GM23338 (cell line): ENCODE measurements at regions not wholly inside any gene's neighbourhood (a gene's known extent, or its start where the extent isn't known, plus 50 kb on each side); places are given as distances from the start of the nearest gene placed in this dataset.

Source experiments
- ATAC-seq: fragments of 200-7000 bp; cut with Tn5 transposase; 3 replicates; pipeline ENCODE4 v1.9.1; 2020
- DNase-seq: peaks from one replicate; pipeline ENCODE4 v3.0.0-alpha.2; 2015; ENCODE audit warnings: low spot score
- H2AFZ ChIP-seq: fragments of 200-600 bp; sonication (generic); 2 replicates; pipeline ENCODE4 v1.8.0; 2016; ENCODE audit warnings: antibody characterized with exemption, mild to moderate bottlenecking, moderate library complexity
- H3F3A ChIP-seq: fragments of 200-600 bp; sonication (generic); replicated peaks from 2 replicates; pipeline ENCODE4 v1.8.0; 2017; ENCODE audit warnings: antibody characterized with exemption, mixed run types, low read depth
- H3K27ac ChIP-seq: fragments of 200-600 bp; sonication (generic); 2 replicates; pipeline ENCODE4 v1.6.1; 2016; ENCODE audit warnings: low read depth
- H3K27me3 ChIP-seq: fragments of 200-600 bp; sonication (generic); 2 replicates; pipeline ENCODE4 v1.8.0; 2016; ENCODE audit warnings: mild to moderate bottlenecking, mixed run types, moderate library complexity; ENCODE audit not compliant: insufficient read depth
- H3K36me3 ChIP-seq: fragments of 200-600 bp; sonication (generic); 2 replicates; pipeline ENCODE4 v1.8.0; 2016; ENCODE audit warnings: mild to moderate bottlenecking; ENCODE audit not compliant: insufficient read depth
- H3K4me1 ChIP-seq: fragments of 200-600 bp; sonication (generic); 2 replicates; pipeline ENCODE4 v1.8.0; 2016; ENCODE audit warnings: mild to moderate bottlenecking, moderate library complexity; ENCODE audit not compliant: insufficient read depth
- H3K4me2 ChIP-seq: fragments of 200-600 bp; sonication (generic); 2 replicates; pipeline ENCODE4 v1.7.1; 2017; ENCODE audit warnings: mixed run types
- H3K4me3 ChIP-seq: fragments of 200-600 bp; sonication (generic); 2 replicates; pipeline ENCODE4 v1.6.1; 2016; ENCODE audit warnings: mixed run types
- H3K79me2 ChIP-seq: fragments of 200-600 bp; sonication (generic); replicated peaks from 2 replicates; pipeline ENCODE4 v1.8.0; 2017; ENCODE audit warnings: mild to moderate bottlenecking; ENCODE audit not compliant: insufficient read depth
- H3K9me2 ChIP-seq: fragments of 200-600 bp; sonication (generic); 2 replicates; pipeline ENCODE4 v1.8.0; 2017; ENCODE audit not compliant: insufficient read depth
- H4K20me1 ChIP-seq: fragments of 200-600 bp; sonication (generic); replicated peaks from 2 replicates; pipeline ENCODE4 v1.8.0; 2017; ENCODE audit warnings: mild to moderate bottlenecking; ENCODE audit not compliant: insufficient read depth
- H3K27ac Mint-ChIP-seq: 2 replicates; pipeline ENCODE4 v1.8.0; 2020; ENCODE audit warnings: inconsistent platforms, mild to moderate bottlenecking, moderate library complexity, mixed read lengths
- H3K27me3 Mint-ChIP-seq: 3 replicates; pipeline ENCODE4 v1.8.0; 2022; ENCODE audit warnings: low read depth, mild to moderate bottlenecking, moderate library complexity, mixed read lengths, inconsistent platforms; ENCODE audit not compliant: insufficient read depth, poor library complexity
- H3K36me3 Mint-ChIP-seq: 3 replicates; pipeline ENCODE4 v1.8.0; 2021; ENCODE audit warnings: low read depth, mild to moderate bottlenecking, inconsistent platforms, moderate library complexity, mixed read lengths
- H3K4me1 Mint-ChIP-seq: 3 replicates; pipeline ENCODE4 v1.8.0; 2020; ENCODE audit warnings: mild to moderate bottlenecking, inconsistent platforms, mixed read lengths
- H3K4me3 Mint-ChIP-seq: 3 replicates; pipeline ENCODE4 v1.8.0; 2021; ENCODE audit warnings: moderate library complexity, mild to moderate bottlenecking, inconsistent platforms, mixed read lengths
- H3K9me3 Mint-ChIP-seq: 3 replicates; pipeline ENCODE4 v1.8.0; 2020; ENCODE audit warnings: moderate library complexity, mild to moderate bottlenecking, inconsistent platforms, mixed read lengths
- CREB1 ChIP-seq: fragments of 250-450 bp; sonication (Bioruptor Pico); IDR thresholded peaks from 2 replicates; pipeline ENCODE4 v1.5.0; 2020; ENCODE audit warnings: low read depth, mild to moderate bottlenecking, moderate library complexity
- CTCF ChIP-seq, 2 experiments: fragments of 200-600 bp in 1 of 2; sonication (generic) in 1 of 2; conservative IDR thresholded peaks; 2 replicates each; pipeline versions ENCODE4 v1.5.1 to v1.6.1; 2016 to 2017; ENCODE audit warnings: antibody characterized with exemption in 2 of 2, low read depth in 2 of 2, mild to moderate bottlenecking in 2 of 2, moderate library complexity in 1 of 2
- ETS1 ChIP-seq: IDR thresholded peaks from 2 replicates; pipeline ENCODE4 v1.6.1; 2016; ENCODE audit warnings: antibody characterized with exemption
- EZH2 ChIP-seq: fragments of 200-600 bp; sonication (generic); IDR thresholded peaks from one replicate; pipeline ENCODE4 v1.8.0; 2017; ENCODE audit warnings: antibody characterized with exemption, mild to moderate bottlenecking, low read depth; ENCODE audit not compliant: unreplicated experiment
- EZH2phosphoT487 ChIP-seq: fragments of 200-600 bp; sonication (generic); IDR thresholded peaks from one replicate; pipeline ENCODE4 v1.8.1; 2018; ENCODE audit warnings: antibody characterized with exemption; ENCODE audit not compliant: unreplicated experiment
- JUNB ChIP-seq: IDR thresholded peaks from one replicate; pipeline ENCODE4 v1.6.1; 2016; ENCODE audit warnings: antibody characterized with exemption; ENCODE audit not compliant: unreplicated experiment
- NANOG ChIP-seq: IDR thresholded peaks from 2 replicates; pipeline ENCODE4 v1.6.1; 2016; ENCODE audit warnings: antibody characterized with exemption, borderline replicate concordance
- POLR2AphosphoS5 ChIP-seq: IDR thresholded peaks from 2 replicates; pipeline ENCODE4 v1.6.1; 2016; ENCODE audit warnings: antibody characterized with exemption, low read depth
- REST ChIP-seq: IDR thresholded peaks from one replicate; pipeline ENCODE4 v1.6.1; 2018; ENCODE audit warnings: antibody characterized with exemption; ENCODE audit not compliant: unreplicated experiment
- STAT1 ChIP-seq: IDR thresholded peaks from one replicate; pipeline ENCODE4 v1.6.1; 2016; ENCODE audit warnings: antibody characterized with exemption; ENCODE audit not compliant: unreplicated experiment
- ZNF114 ChIP-seq: fragments of 250-450 bp; sonication (Bioruptor Pico); IDR thresholded peaks from 2 replicates; pipeline ENCODE4 v1.5.0; 2020; ENCODE audit warnings: mild to moderate bottlenecking, moderate library complexity
- ZNF331 ChIP-seq: fragments of 250-450 bp; sonication (Bioruptor Pico); IDR thresholded peaks from 2 replicates; pipeline ENCODE4 v1.5.0; 2020; ENCODE audit warnings: low read depth, mild to moderate bottlenecking, moderate library complexity
- ZNF462 ChIP-seq: fragments of 250-450 bp; sonication (Bioruptor Pico); IDR thresholded peaks from 2 replicates; pipeline ENCODE4 v1.5.0; 2020; ENCODE audit warnings: mild to moderate bottlenecking, moderate library complexity

- no peak for TF ChIP-seq JUNB
- TF ChIP-seq ZNF114 (CRISPR knock-in tag) = no peak
Observed at GRCh38 chr5:8773046-8773615, 772.7 kb downstream of the SEMA5A start (continued).

- Histone ChIP-seq H3K9me2 (0 out of 2 replicates have a peak, but pooled peaks cover 16% of the 10 kb centered on the region), H3K4me3 (no peak overlapping the region), H3K36me3 (no peaks in the 10 kb centered on the region), H3K27ac (no peak overlapping the region), H3K27me3 (no peaks in the 10 kb centered on the region), H2AFZ (no peak overlapping the region), H3K79me2 (no peaks in the 10 kb centered on the region), H3K4me1 (no peaks in the 10 kb centered on the region), H3F3A (no peaks in the 10 kb centered on the region), H4K20me1 (no peaks in the 10 kb centered on the region), H3K4me2 (no peak overlapping the region)
- Mint-ChIP-seq H3K27me3 (no peaks in the 10 kb centered on the region), H3K4me3 (no peak overlapping the region), H3K9me3 (no peaks in the 10 kb centered on the region; the same call in 2 of the 3 replicates), H3K36me3 (no peaks in the 10 kb centered on the region), H3K27ac (no peak overlapping the region), H3K4me1 (no peaks in the 10 kb centered on the region)
- ATAC-seq (no peak), DNase-seq (no peak)
- TF ChIP-seq CTCF (conservative IDR thresholded peaks at IDR 0.05; ENCODE audit: low read depth in 2 of 2) (no peak), EZH2 (no peak), ZNF114 (CRISPR knock-in tag) (no peak), ETS1 (no peak), STAT1 (no peak), EZH2phosphoT487 (no peak), CREB1 (no peak), POLR2AphosphoS5 (no peak), ZNF331 (CRISPR knock-in tag) (no peak), REST (no peak), ZNF462 (CRISPR knock-in tag) (no peak), JUNB (no peak), NANOG (no peak)
Observed at GRCh38 chr5:8784692-8785091, 761.2 kb downstream of the SEMA5A start.
